ENCODE measurements at regions not wholly inside any gene's neighbourhood (a gene's known extent, or its start where the extent isn't known, plus 50 kb on each side); places are given as distances from the start of the nearest gene placed in this dataset.

DNA sequence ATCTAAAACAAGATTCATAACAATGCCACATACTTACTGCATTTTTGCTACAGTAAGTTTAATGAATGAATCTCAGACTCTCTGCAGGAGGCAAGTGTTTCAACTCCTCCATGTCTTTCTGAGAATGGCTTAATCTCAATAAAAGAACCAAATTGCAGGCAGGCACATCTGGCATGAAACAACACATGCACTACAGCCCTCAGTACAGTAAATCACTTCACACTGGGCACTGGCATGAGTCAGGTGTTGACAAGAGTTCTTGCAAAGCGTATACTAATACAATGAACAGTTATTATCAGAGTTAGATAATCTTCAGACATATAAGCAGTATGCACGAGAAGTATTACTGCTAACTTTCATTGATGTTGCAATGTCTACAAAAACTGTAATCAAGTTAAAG is 1386.8 kb downstream of the MRPL39 start:
- no peak for DNase-seq (ENCODE audit: low spot score in 2 of 2)

DNA sequence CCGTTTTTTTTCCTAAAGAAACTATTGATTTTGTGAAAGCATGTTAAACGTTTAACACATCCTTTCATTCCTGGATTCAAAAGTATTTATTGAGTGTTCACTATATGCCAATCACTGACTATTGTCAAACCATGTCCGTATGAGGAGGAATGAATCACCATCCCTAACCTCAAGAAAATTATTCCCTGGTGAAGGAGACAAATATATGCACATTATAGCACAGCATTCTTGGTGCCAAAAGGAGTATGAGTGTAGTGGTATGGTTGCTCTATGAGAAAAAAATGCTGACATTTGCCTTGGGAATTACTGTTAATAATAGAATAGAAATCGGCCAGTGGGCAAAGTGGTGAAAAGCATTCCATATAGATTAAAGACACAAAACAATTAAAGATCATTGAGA is 1390.1 kb downstream of the MRPL39 start:
- H3K36me3 Mint-ChIP-seq, result no peaks in the 10 kb centered on the region
- no peak for DNase-seq (ENCODE audit: low spot score in 2 of 2)
- no peaks in the 10 kb centered on the region for H3K9me3 Mint-ChIP-seq
- no peak overlapping the region for H3K27ac Mint-ChIP-seq
- no peak overlapping the region for H3K4me3 Mint-ChIP-seq
- H3K27me3 Mint-ChIP-seq, result no peaks in the 10 kb centered on the region
- no peaks in the 10 kb centered on the region for H3K4me1 Mint-ChIP-seq
- ATAC-seq (ENCODE audit: low read depth), result no peak

More for the DNA sequence above, 1386.8 kb downstream of the MRPL39 start:
- no peak overlapping the region for H3K27ac Mint-ChIP-seq
- H3K4me1 Mint-ChIP-seq, result no peaks in the 10 kb centered on the region
- no peak for ATAC-seq (ENCODE audit: low read depth)
- no peaks in the 10 kb centered on the region for H3K9me3 Mint-ChIP-seq
- H3K27me3 Mint-ChIP-seq, result no peaks in the 10 kb centered on the region
- H3K4me3 Mint-ChIP-seq, result no peak overlapping the region
- no peaks in the 10 kb centered on the region for H3K36me3 Mint-ChIP-seq

DNA sequence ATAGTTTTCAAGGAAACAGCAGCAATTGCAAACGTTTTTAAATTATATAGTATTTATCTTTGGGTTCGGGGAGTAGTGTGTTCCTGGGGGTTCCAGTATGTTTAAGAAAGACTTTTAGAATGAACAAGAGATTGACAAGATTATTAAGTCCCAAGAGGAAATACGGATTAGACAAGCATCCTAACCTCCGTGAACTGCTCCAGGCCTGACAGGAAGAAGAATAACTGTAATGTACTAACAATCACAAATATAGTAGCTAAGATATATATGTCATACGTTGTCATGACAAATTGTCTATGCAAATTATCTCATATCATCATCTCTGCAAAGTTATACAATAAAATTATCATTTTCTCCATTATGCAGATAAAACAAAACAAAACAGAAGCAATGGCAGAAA is 1397.2 kb downstream of the MRPL39 start:
- Mint-ChIP-seq H3K36me3 (no peaks in the 10 kb centered on the region), H3K4me3 (no peak overlapping the region), H3K27ac (no peak overlapping the region), H3K4me1 (no peaks in the 10 kb centered on the region), H3K27me3 (peaks cover 2% of the 10 kb centered on the region), H3K9me3 (no peaks in the 10 kb centered on the region)
- ATAC-seq (ENCODE audit: low read depth), result no peak
- DNase-seq (ENCODE audit: low spot score in 2 of 2), result no peak

DNA sequence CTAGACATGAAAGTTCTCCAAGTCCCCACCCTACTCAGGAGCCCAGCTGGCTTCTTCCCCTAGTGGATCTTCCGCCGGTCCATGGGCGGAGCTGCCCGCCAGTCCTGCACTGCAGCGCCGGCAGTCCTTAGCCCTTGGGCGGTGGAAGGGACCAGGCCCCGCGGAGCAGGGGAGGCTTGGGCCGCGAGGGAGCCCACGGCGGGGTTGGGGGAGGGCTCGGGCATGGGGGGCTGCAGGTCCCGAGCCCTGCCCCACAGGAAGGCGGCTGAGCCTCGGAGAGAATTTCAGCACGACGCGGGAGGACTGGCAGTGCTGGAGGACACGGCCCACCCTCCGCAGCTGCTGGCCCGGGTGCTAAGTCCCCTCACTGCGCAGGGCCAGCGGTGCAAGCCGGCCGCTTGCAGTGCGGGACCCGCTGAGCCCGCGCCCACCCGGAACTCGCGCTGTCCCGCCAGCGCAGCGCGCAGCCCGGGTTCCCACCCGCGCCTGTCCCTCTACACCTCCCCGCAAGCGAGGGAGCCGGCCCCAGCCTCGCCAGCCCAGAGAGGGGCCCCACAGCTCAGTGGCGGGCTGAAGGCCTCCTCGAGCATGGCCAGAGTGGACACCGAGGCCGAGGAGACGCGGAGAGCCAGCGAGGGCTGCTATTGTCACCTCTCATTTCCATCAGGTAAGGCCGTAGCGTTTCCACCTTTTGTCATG is 1398.6 kb downstream of the MRPL39 start:
- no peaks in the 10 kb centered on the region for H3K36me3 Mint-ChIP-seq
- H3K27me3 Mint-ChIP-seq, result peaks cover 2% of the 10 kb centered on the region
- ATAC-seq (ENCODE audit: low read depth), result no peak
- no peak overlapping the region for H3K4me3 Mint-ChIP-seq
- no peaks in the 10 kb centered on the region for H3K4me1 Mint-ChIP-seq
- DNase-seq (ENCODE audit: low spot score in 2 of 2), result no peak
- H3K27ac Mint-ChIP-seq, result no peak overlapping the region
- H3K9me3 Mint-ChIP-seq, result no peaks in the 10 kb centered on the region

DNA sequence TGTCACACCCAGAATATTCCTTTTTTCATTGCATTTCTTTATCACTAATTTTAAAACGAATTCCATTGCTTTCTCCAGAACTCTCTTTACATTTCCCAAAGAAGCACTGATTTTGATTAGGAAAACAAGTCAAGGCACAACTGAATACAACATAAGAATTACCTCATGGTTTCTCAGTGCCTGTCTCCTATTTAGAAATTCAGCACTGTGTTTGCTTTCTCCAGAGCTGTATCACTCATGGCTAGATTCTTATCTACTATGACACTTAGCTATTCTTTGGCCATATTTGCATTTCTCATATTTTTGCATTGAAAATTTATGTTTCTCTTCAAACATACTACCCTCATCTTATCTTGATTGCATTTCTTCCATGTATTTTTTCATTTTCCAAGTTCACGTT is 1402.0 kb downstream of the MRPL39 start:
- Mint-ChIP-seq H3K4me3 (no peak overlapping the region), H3K36me3 (no peaks in the 10 kb centered on the region), H3K9me3 (no peaks in the 10 kb centered on the region), H3K27me3 (peaks cover 2% of the 10 kb centered on the region), H3K27ac (no peak overlapping the region), H3K4me1 (no peaks in the 10 kb centered on the region)
- no peak for ATAC-seq (ENCODE audit: low read depth)
- no peak for DNase-seq (ENCODE audit: low spot score in 2 of 2)

DNA sequence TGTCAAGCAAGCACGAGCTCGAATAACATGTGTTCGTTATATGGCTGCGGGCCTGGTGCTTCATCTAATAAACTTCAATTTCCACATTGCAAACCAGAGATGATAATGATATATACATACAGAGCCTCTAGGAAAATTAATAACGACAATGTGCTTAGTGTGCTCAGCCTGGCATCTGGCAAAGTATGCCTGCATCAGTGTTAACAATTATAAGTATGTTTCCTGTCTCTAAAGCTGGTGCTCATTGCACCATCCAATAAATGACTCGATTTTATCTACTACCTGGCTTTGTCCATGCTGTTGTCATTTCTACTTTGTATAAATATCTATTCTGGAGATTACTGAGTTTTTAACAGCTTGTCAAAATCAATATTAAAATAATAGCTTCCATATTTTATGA is 1402.6 kb downstream of the MRPL39 start:
- no peak for ATAC-seq (ENCODE audit: low read depth)
- Mint-ChIP-seq H3K27ac (no peak overlapping the region), H3K36me3 (no peaks in the 10 kb centered on the region), H3K4me3 (no peak overlapping the region), H3K9me3 (no peaks in the 10 kb centered on the region), H3K27me3 (peaks cover 2% of the 10 kb centered on the region), H3K4me1 (no peaks in the 10 kb centered on the region)
- no peak for DNase-seq (ENCODE audit: low spot score in 2 of 2)

DNA sequence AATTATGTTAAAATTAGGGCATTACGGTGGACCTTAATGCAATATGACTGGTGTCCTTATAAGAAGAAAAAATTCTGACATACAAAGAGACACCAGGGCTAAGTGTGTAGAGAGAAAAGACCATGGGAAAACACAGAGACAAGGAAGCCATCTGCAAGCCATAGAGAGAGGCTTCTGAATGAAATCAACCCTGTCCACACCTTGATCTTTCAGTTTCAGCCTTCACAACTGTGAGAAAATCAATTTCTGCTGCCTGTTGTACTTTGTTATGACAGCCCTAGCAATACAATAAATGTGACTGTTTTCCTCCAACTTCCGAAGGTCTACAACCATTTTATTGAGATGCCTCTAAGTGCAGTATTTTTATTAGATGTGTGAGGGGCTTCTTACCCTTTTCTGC is 1407.2 kb downstream of the MRPL39 start:
- peaks cover 5% of the 10 kb centered on the region for H3K4me1 Mint-ChIP-seq
- ATAC-seq (ENCODE audit: low read depth) (no peak), DNase-seq (ENCODE audit: low spot score in 2 of 2) (no peak)
- H3K4me3 Mint-ChIP-seq, result no peak overlapping the region
- H3K27me3 Mint-ChIP-seq, result no peaks in the 10 kb centered on the region
- no peak overlapping the region for H3K27ac Mint-ChIP-seq
- H3K9me3 Mint-ChIP-seq, result no peaks in the 10 kb centered on the region
- no peaks in the 10 kb centered on the region for H3K36me3 Mint-ChIP-seq

DNA sequence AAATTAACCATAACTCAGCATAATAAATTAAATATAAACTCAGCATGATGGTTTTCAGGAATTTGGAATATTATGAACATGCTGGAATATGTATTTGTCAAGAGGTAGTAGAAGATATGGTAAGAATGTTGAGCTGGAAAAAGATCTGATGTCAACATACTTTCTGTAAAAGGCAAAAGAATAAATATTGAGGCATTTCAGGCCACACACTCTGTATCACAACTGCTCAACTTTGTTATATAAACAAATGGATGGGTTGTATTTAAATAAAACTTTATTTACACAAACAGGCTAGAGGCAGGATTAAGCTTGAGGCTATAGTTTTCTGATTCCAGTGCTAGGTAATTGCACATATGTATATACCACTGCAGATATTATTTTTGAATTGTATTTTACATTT is 1409.4 kb downstream of the MRPL39 start:
- no peak overlapping the region for H3K27ac Mint-ChIP-seq
- ATAC-seq (ENCODE audit: low read depth), result no peak
- H3K27me3 Mint-ChIP-seq, result no peaks in the 10 kb centered on the region
- no peak for DNase-seq (ENCODE audit: low spot score in 2 of 2)
- no peak overlapping the region for H3K4me3 Mint-ChIP-seq
- peaks cover 5% of the 10 kb centered on the region for H3K4me1 Mint-ChIP-seq
- no peaks in the 10 kb centered on the region for H3K9me3 Mint-ChIP-seq
- no peaks in the 10 kb centered on the region for H3K36me3 Mint-ChIP-seq

DNA sequence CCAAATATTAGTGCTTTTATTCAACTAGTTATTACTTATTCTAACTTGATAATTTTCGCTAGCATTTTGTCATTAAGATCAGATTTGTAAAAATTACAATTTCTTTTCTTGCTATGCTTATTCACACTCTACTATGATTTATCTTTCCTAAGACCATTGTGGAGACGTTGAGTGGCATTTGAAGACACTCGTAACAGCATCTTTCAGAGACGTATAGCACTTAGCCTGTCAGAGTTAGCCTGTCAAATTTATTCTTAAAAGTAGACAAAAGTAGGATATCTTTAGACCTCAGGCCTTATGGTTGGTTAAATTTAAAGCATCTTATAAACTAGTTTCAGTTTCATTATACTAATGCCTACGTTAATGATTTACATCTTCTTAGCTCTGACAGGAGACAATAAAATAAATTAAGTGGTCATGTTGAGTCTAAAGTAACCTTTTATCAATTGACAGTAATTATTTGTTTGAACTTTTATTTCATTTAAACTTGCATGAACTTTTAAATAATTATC is 1410.1 kb downstream of the MRPL39 start:
- no peaks in the 10 kb centered on the region for H3K36me3 Mint-ChIP-seq
- no peak overlapping the region for H3K4me3 Mint-ChIP-seq
- ATAC-seq (ENCODE audit: low read depth) (no peak), DNase-seq (ENCODE audit: low spot score in 2 of 2) (no peak)
- H3K27me3 Mint-ChIP-seq, result no peaks in the 10 kb centered on the region
- H3K4me1 Mint-ChIP-seq, result peaks cover 5% of the 10 kb centered on the region
- no peaks in the 10 kb centered on the region for H3K9me3 Mint-ChIP-seq
- no peak overlapping the region for H3K27ac Mint-ChIP-seq

DNA sequence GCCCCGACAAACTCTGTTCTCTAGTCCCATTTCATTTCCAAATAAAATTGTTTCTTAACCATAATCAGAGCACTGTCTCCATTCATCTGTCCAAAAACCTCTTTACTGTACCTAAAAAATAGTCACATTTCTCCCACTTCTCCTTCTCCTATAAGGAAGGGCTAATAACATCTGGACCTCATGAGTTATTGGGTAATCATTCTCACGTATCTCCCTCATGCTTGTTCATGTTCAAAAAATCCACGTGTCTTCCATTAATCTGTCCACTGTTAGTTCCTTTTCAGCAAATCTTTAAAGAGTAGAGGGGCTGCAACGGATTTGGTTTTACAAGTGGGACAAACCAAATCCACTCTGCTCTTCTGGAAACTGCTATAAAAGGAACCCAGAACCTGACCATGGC is 1418.8 kb downstream of the MRPL39 start:
- H3K4me1 Mint-ChIP-seq, result no peaks in the 10 kb centered on the region
- no peak for DNase-seq (ENCODE audit: low spot score in 2 of 2)
- no peaks in the 10 kb centered on the region for H3K36me3 Mint-ChIP-seq
- no peak for ATAC-seq (ENCODE audit: low read depth)
- H3K4me3 Mint-ChIP-seq, result no peak overlapping the region
- H3K27me3 Mint-ChIP-seq, result peaks cover 3% of the 10 kb centered on the region
- no peak overlapping the region for H3K27ac Mint-ChIP-seq
- no peaks in the 10 kb centered on the region for H3K9me3 Mint-ChIP-seq

DNA sequence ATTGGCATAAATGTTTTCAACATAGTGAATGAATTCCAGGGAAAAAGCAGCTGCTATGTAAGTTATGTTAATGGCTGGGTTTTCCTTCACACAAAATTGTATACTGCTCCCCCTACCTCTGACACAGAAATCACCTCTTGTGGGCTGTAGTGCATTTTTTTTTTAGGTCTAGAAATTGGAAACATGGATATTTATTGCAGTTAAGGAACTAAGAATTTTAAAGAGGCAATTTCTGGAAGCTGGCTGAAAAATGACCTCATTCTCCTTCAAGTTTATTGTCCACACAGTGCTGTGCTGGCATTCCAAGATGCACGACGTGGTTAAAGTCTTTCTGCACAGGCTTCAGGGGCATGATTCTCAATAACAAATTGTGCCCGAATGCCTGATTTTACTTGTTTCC is 1424.2 kb downstream of the MRPL39 start:
- Mint-ChIP-seq H3K27ac (no peak overlapping the region), H3K4me3 (no peak overlapping the region), H3K27me3 (peaks cover 1% of the 10 kb centered on the region), H3K4me1 (no peaks in the 10 kb centered on the region), H3K36me3 (peaks cover 4% of the 10 kb centered on the region), H3K9me3 (peaks cover 9% of the 10 kb centered on the region)
- ATAC-seq (ENCODE audit: low read depth) (no peak), DNase-seq (ENCODE audit: low spot score in 2 of 2) (no peak)

DNA sequence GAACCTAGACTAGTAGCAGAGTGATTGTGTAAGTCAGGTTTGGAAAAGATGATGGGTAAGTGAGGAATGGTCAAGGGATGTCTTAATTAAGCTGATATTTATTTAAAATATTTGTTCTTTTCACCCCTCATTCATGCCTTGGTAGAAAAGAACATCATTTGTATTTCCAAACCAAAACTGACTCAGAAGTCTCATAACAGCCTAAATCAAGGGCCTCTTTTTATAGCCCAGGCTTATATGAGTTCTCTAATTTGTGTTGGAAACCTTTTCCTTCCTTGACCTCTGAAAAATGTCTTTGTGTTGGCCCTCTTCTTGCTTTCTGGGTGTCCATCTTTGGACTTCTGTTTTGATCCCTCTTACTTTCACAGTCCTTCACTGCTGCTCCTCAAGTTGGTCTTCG is 1428.2 kb downstream of the MRPL39 start:
- Mint-ChIP-seq H3K36me3 (peaks cover 4% of the 10 kb centered on the region), H3K4me3 (no peak overlapping the region), H3K9me3 (peaks cover 9% of the 10 kb centered on the region), H3K4me1 (no peaks in the 10 kb centered on the region), H3K27ac (no peak overlapping the region), H3K27me3 (no peaks in the 10 kb centered on the region)
- ATAC-seq (ENCODE audit: low read depth), result no peak
- DNase-seq (ENCODE audit: low spot score in 2 of 2), result no peak

DNA sequence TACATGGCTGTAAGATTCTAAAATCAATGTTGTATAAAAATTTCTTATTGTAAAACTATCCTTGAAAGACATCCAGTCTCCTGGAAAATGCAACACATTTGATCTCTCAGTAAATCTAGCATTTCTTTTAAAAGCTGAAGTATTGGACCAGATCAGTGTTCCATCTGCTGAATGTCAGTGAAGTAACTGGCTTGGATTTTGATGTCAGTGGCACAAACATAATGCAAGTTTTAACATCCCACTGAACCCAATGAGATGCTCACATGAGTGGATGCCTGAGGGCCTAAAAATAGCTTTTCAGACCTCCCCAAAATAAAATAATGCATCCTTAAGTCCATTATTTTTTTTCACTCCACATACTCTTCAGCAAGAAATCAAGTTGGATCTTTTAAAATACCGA is 1432.2 kb downstream of the MRPL39 start:
- ATAC-seq (ENCODE audit: low read depth), result no peak
- Mint-ChIP-seq H3K4me1 (no peaks in the 10 kb centered on the region), H3K27ac (no peak overlapping the region), H3K4me3 (no peak overlapping the region), H3K27me3 (no peaks in the 10 kb centered on the region), H3K36me3 (peaks cover 4% of the 10 kb centered on the region), H3K9me3 (peaks cover 5% of the 10 kb centered on the region)
- DNase-seq (ENCODE audit: low spot score in 2 of 2), result no peak

DNA sequence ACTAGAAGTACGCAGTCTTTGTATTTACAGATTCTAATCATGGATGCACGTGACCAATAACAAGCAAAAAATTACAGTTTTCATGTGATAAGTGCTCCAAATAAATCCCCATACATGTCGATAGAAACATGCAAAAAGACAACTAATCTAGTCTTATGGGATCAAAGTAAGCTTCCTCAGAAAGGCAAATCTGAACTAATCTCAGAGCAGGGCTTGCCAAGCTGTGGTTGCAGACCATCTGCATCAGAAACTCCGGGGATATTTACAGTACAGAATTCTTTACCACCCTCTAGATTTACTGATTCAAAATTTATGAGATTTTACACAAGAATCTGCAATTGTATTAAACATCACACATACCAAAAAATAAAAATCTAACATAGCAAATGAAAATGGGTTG is 1435.5 kb downstream of the MRPL39 start:
- H3K27ac Mint-ChIP-seq, result no peak overlapping the region
- no peaks in the 10 kb centered on the region for H3K9me3 Mint-ChIP-seq
- no peaks in the 10 kb centered on the region for H3K4me1 Mint-ChIP-seq
- no peaks in the 10 kb centered on the region for H3K27me3 Mint-ChIP-seq
- no peaks in the 10 kb centered on the region for H3K36me3 Mint-ChIP-seq
- DNase-seq (ENCODE audit: low spot score in 2 of 2) (no peak), ATAC-seq (ENCODE audit: low read depth) (no peak)
- no peak overlapping the region for H3K4me3 Mint-ChIP-seq

DNA sequence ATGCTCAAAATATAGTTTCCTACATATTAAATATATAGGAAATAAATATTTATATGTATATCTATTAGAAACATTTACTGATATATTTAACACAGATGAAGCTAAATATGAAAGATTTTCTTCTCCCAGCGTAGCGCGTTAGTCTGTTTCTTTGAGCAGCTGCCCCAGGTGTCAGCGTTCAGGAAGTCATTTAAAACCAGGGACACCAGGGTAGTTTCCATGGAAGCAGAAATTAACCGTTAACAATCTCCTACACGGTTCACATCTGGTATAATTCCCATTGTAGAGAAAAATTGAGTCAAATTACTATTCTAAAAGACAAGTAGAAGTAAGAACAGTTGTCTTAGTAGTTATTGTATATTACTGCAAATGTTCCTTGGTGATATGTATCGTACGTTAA is 1443.7 kb downstream of the MRPL39 start:
- Mint-ChIP-seq H3K4me1 (peaks cover 2% of the 10 kb centered on the region), H3K27ac (no peak overlapping the region), H3K9me3 (no peaks in the 10 kb centered on the region), H3K36me3 (no peaks in the 10 kb centered on the region), H3K27me3 (no peaks in the 10 kb centered on the region), H3K4me3 (no peak overlapping the region)
- ATAC-seq (ENCODE audit: low read depth) (no peak), DNase-seq (ENCODE audit: low spot score in 2 of 2) (no peak)

Measured in memory B cell (primary cell).